ENCODE measurements at regions not wholly inside any gene's neighbourhood (a gene's known extent, or its start where the extent isn't known, plus 50 kb on each side); places are given as distances from the start of the nearest gene placed in this dataset.

DNA sequence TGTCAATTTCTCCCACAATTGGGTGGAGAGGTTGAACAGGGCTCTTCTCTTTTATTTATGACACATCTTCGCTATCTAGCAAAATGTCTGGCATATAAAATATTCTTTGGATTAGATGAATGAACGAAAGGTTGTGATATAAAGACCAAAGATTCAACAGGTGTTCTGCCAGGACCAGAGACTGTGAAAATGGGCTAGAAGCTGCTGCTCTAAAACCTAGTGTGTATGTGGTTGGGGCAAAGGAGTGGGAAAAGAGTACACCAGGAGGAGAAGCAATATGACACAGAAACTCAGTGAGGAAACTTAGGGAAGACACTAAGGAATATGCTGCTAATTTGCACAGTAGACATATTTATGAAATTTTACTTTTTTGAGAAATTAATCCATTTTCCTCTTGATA is 102.0 kb upstream of the CCDC80 start:
- Histone ChIP-seq H3K4me1 (no peaks in the 10 kb centered on the region), H3K27ac (no peak overlapping the region), H3K36me3 (no peaks in the 10 kb centered on the region), H3K27me3 (no peaks in the 10 kb centered on the region), H3K9me3 (no peaks in the 10 kb centered on the region), H3K4me3 (no peak overlapping the region)
- DNase-seq (no peak), FAIRE-seq (no peak), ATAC-seq (no peak)
- TF ChIP-seq, protein P1, sequence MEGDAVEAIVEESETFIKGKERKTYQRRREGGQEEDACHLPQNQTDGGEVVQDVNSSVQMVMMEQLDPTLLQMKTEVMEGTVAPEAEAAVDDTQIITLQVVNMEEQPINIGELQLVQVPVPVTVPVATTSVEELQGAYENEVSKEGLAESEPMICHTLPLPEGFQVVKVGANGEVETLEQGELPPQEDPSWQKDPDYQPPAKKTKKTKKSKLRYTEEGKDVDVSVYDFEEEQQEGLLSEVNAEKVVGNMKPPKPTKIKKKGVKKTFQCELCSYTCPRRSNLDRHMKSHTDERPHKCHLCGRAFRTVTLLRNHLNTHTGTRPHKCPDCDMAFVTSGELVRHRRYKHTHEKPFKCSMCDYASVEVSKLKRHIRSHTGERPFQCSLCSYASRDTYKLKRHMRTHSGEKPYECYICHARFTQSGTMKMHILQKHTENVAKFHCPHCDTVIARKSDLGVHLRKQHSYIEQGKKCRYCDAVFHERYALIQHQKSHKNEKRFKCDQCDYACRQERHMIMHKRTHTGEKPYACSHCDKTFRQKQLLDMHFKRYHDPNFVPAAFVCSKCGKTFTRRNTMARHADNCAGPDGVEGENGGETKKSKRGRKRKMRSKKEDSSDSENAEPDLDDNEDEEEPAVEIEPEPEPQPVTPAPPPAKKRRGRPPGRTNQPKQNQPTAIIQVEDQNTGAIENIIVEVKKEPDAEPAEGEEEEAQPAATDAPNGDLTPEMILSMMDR (IDR thresholded peaks at IDR 0.05): no peak
- WGBS, 2 donors: 91 to 92% methylated on average over 2 of the region's 2 CpGs
- intact Hi-C loops (cut with DNase I): no loop called here

DNA sequence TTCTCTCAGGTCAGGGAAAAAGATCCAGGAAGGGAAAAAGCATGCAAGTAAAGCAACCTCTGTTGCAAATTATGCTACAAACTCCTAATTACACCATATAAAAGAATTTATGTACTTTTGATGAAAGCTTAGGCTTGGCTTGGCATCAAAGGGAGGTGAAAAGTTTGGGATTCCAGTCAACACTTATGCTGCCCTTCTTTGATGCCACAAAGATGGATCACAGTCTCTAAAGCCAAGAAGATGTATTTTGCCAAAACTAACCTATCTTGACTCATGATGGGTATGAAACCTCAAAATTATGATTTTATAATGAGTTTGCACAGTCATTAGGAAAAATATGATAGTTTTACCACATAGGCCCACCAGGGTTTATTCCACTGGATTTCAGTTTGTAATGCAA is 101.0 kb upstream of the CCDC80 start:
- no peaks in the 10 kb centered on the region for H3K4me1 ChIP-seq
- no peaks in the 10 kb centered on the region for H3K9me3 ChIP-seq
- no peak for ATAC-seq

DNA sequence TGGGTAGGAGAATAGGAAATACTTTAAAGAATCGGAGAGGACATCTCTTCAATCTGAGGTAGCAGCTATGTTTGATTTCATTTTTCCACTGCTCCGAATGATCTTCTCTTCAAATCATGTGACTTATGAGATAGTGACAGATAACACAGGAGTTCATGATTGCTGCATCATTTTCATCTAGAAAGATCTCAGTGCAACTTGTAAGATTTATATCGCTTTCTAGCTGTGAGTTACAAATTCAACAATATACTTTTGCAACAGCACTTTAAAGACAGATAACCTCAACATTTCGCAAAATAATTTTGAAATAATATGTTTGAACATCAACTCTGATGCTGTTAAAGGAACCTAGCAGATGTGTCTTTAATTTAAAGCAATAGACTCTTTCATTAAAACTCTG is 99.9 kb upstream of the CCDC80 start:
- intact Hi-C loops (cut with DNase I): no loop called here
- ATAC-seq: no peak
- Histone ChIP-seq H3K27me3 (no peaks in the 10 kb centered on the region), H3K4me1 (no peaks in the 10 kb centered on the region), H3K4me3 (no peak overlapping the region), H3K27ac (no peak overlapping the region), H3K36me3 (no peaks in the 10 kb centered on the region), H3K9me3 (no peaks in the 10 kb centered on the region)
- FAIRE-seq: no peak
- DNase-seq: no peak
- WGBS, 2 donors: 69 to 83% methylated on average over 4 of the region's 4 CpGs
- TF ChIP-seq, protein P1 (IDR thresholded peaks at IDR 0.05): no peak

More for the DNA sequence above, 101.0 kb upstream of the CCDC80 start:
- TF ChIP-seq, protein P1 (IDR thresholded peaks at IDR 0.05): no peak
- Histone ChIP-seq H3K36me3 (no peaks in the 10 kb centered on the region), H3K27me3 (no peaks in the 10 kb centered on the region), H3K27ac (no peak overlapping the region), H3K4me3 (no peak overlapping the region)
- FAIRE-seq: no peak
- intact Hi-C loops (cut with DNase I): no loop called here
- DNase-seq: no peak

DNA sequence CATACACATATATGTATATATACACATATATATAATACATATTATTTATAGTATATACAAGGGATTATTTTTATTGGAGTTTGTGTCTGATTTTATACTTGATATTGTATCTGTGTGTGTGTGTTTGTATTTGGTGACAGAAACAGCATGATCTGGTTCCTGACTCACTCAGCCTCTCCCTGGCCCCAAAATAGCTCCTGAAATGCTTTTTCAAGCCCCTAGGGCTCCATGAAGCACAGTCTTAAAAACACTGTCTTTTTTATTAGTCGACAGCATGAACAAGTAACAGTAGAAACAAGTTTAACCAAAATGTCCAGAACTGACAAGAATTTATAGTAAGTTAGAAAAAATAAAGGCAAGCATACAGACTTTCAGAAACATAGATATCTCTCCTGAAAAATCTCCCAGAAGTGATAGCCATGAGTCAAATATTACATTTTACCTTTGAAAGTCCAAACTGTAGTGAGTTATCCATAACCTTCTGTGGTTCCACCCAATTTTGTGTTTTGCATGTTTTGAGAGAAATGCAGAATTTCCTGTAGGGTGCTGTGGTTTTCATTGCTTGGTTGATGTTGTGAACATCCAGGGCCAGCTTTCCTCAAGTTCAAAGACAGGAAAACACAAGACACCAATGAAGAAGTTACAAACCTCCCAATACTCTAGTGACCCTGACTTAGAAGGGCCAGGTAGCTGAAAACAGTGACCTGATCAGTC is 98.5 kb upstream of the CCDC80 start:
- Histone ChIP-seq H3K27ac (no peak overlapping the region), H3K4me3 (no peak overlapping the region), H3K27me3 (no peaks in the 10 kb centered on the region), H3K36me3 (no peaks in the 10 kb centered on the region), H3K4me1 (no peaks in the 10 kb centered on the region), H3K9me3 (no peaks in the 10 kb centered on the region)
- TF ChIP-seq, protein P1 (IDR thresholded peaks at IDR 0.05): no peak
- WGBS, 2 donors: 56 to 61% methylated on average over 1 of the region's 1 CpG
- intact Hi-C loops (cut with DNase I): loop anchor here in 1 of 3 donors (5.0 kb wide), 1 partner anchor 238 kb away; the partner anchor contains the start of gene CD200R1
- ATAC-seq (no peak), DNase-seq (no peak), FAIRE-seq (no peak)

DNA sequence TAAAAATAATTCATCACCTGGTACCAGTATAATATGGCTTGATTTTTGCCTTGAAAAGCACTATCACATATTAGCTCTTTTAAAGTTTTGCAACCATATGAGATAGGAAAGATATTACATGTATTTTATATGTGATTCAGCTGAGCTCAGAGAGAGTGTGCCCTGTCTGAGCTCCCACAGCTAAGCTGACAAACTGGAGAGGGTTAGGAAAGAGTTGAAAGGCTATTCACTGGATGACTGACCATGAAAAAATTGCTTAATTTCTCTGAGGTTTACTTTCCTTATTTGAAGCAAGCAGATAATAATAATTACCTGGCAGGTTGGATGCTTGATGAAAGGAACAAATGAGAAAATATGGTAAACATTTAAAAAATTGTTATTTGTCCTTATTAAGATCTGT is 97.4 kb upstream of the CCDC80 start:
- no peak overlapping the region for H3K27ac ChIP-seq
- H3K27me3 ChIP-seq: no peaks in the 10 kb centered on the region
- H3K4me3 ChIP-seq: no peak overlapping the region
- no peaks in the 10 kb centered on the region for H3K4me1 ChIP-seq
- intact Hi-C loops (cut with DNase I): loop anchor here in 1 of 3 donors (5.0 kb wide), 1 partner anchor 239 kb away; the partner anchor contains the start of gene CD200R1
- no peaks in the 10 kb centered on the region for H3K9me3 ChIP-seq
- FAIRE-seq (no peak), DNase-seq (no peak), ATAC-seq (peak in 1 of 4 donors; percentile 41)
- H3K36me3 ChIP-seq: no peaks in the 10 kb centered on the region
- TF ChIP-seq, protein P1 (IDR thresholded peaks at IDR 0.05): no peak
